Kidney tubule cell (primary cell): ENCODE measurements at regions not wholly inside any gene's neighbourhood (a gene's known extent, or its start where the extent isn't known, plus 50 kb on each side); places are given as distances from the start of the nearest gene placed in this dataset.
A peak's percentile ranks its signal among the peaks of the same experiment; 100 is the strongest.
"Not testable (repeated sequence)": the region's sequence is repeated elsewhere in the genome, so short reads cannot be mapped to it uniquely, and the experiment has no call there.

Experiments
- DNase-seq: peaks from one replicate; pipeline ENCODE4 v3.0.0-alpha.2; 2018; ENCODE audit warnings: low spot score

DNA sequence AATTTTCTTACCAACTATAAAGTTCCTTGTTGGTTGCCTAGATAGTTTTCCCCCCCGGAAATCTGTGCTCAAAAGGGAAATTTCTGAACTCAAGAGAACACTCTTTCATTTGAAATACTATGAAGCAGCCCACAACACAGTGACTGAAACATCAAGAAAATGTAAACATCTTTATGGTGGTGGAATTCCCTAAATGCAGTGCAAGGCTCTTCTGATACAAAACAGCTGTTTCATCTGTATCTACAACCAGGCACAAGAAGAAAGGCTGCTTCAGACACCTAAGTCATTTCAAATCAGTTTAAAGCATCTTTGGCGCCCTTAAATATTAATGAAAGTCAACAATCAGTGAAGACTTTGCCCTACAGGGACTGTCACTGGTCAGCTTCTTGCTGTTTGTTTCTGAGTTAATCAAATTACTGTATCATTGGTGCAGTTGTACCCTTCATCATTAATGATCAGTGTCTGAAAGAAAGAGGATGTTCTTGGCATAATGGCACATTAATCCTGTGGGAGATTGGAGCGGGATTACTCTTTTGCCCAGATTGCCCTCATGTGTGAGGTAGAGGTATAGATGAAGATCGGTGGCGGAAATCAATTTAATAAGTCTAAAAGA is 947.0 kb downstream of the NR2F1-AS1 start:
- DNase-seq: no peak

DNA sequence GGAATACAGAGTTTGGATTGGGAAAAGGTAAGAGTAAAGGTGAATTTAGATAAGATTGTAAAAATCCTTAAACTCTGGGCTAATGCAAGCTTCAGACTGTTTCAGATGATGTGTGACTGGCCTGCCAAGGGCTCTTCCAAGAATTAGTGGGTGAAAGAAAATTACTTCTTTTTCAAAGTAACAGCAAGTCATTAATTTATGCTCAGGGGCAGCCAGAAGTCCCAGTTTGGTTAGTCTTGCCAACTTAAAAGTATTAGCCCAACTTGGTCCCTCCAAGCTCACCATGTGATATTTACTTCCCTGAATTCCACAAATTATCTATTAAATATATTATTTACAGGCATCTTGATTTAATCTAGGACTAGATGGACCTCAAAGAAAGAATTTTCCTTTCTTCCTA is 947.8 kb downstream of the NR2F1-AS1 start:
- no peak for DNase-seq

DNA sequence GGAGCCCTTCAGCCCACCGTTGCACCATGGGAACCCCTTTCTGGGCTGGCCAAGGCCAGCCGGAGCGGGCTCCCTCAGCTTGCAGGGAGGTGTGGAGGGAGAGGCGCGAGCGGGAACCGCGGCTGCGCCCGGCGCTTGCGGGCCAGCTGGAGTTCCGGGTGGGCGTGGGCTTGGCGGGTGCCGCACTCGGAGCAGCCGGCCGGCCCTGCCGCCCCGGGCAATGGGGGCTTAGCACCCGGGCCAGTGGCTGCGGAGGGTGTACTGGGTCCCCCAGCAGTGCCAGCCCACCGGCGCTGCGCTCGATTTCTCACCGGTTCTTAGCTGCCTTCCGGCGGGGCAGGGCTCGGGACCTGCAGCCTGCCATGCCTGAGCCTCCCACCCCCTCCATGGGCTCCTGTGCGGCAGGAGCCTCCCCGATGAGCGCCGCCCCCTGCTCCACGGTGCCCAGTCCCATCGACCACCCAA is 949.8 kb downstream of the NR2F1-AS1 start:
- DNase-seq: not testable (repeated sequence)

DNA sequence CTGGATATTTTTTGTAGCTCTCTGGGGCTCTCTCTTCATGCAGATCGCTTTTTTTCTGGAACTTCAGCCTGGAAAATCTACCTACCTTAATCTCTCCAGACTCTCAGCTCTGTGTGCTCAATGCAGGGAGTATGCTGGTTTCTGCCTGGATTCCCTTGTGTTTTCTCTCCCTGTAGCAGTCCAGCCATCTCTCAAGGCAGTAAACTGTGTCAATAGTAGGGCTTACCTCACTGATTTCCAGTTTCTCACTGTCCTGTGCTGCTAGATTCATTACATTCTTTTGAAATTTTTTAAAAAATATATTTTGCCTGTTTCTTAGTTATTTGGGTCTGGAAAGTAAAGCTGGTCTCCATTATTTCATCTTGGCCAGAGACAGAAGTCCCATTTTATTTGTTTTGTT is 951.4 kb downstream of the NR2F1-AS1 start:
- DNase-seq: no peak

DNA sequence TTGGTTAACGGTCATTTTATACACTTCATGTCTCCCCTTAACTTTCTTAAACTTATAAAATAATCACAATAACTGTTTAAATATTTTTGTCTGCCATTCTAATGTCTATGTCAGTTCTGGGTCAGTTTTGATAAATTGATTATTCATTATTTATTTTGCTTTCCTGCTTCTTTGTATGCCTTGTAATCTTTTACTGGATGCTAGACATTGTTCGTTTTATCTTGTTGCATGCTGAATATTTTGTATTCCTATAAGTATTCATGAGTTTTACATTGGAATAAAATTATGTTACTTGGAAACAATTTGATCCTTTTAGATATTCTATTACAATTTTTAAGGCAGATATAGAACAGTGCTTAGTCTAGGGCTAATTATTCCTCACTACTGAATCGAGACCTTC is 952.0 kb downstream of the NR2F1-AS1 start:
- no peak for DNase-seq

DNA sequence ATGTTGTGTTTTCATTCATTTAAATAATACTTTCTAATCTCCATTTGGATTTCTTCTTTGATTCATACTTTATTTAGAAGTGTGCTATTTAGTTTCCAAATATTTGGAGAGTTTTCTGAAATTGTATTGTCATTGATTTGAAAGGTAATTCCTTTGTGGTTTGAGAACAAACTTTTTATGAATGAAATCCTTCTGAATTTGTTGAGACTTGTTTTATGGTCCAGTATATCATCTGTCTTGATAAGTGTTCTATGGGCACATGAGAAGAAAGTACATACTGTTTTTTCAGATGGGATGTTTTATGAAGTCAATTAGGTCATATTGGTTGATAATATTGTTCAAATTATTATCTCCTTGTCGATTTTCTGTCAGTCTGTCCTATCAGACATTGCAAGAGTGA is 953.8 kb downstream of the NR2F1-AS1 start:
- no peak for DNase-seq

DNA sequence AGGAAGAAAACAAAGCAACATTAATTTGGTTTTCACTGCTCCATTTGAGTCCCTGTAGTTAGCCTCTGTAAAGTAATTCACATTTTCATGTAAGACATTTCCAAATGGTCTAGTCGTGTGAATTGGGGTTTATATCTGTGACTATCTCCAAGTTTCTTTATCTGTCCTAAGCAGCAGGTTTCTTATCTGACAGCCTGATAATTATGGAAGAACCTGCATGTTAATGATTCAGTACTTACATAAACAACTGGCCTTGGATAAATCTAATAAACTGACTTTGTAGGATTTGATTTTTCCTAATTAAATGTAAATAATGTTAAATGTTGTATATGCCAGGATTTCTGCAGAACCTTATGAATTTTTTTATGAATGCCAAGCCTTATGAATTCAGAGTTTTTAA is 964.9 kb downstream of the NR2F1-AS1 start:
- DNase-seq: no peak

DNA sequence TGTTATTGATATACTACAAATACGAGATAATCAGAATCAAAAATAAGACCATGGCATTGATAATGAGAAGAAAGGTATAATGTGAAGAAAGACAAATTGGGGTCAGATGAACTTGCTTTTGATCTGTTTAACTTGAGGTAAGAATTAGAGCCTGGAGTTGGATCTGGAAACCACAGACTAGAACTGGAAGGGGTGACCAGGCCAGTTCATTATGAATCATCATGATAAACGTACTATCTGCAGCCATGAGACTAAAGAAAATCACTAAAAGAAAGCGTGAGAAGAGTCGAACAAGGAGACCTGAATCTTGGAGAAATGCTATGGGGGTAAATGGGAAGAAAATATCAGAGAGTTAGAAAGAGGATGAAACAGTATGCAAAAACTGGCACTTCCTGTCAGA is 967.5 kb downstream of the NR2F1-AS1 start:
- peak; percentile 2 for DNase-seq

DNA sequence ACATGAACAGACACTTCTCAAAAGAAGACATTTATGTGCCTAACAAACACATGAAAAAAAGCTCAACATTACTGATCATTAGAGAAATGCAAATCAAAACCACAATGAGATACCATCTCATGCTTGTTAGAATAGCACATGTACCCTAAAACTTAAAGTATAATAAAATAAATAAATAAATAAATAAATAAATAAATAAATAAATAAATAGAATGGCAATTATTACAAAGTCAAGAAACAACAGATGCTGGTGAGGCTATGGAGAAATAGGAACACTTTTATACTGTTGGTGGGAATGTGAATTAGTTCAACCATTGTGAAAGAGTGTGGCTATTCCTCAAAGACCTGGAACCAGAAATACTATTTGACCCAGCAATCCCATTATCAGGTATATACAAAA is 970.6 kb downstream of the NR2F1-AS1 start:
- DNase-seq: not testable (repeated sequence)

DNA sequence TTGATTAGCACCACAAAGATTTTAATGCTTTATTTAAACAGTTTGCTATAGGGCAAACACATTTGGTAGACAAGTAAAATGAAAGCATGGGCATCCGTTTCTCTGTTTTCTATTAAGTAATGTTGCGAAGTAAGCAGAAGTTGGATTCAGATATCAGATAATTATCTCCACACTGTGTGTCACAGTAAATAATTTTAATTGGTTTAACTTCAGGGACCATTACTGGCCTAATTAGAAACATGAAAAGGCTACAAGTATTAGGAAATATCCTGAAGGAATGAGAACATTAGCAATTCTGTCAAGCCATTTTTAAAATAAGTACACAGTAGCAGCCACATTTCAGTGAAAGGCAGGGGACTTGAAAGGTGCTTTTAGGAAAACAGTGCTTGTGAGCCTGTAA is 975.4 kb downstream of the NR2F1-AS1 start:
- no peak for DNase-seq

DNA sequence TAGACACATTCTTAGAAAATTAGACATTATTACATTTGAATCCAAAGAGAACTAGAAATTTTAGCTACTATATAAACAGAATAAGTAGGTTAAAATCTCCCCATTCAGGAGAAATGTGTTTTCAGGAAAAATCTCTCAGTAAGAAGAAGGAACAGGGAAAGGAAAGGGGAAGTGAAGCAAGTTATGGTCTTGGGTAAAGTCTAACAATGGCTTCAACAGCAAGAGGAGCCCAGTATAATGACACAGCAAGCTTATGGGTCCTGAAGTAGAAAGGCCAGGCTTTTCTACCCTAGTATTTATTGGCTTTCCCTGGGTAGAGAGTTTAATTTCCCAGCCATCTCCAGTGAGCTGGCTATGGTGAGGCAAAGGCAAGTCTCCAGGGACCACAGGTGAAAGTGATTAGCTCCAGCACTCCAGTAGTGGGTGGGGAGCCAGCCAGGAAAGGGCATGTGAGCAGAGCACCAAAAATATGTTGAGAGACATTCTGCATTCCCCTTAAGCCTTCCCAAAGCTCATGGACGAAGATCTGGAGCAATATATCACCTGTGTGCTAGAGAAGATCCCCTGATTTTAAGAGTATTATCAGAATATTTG is 981.7 kb downstream of the NR2F1-AS1 start:
- DNase-seq: no peak

DNA sequence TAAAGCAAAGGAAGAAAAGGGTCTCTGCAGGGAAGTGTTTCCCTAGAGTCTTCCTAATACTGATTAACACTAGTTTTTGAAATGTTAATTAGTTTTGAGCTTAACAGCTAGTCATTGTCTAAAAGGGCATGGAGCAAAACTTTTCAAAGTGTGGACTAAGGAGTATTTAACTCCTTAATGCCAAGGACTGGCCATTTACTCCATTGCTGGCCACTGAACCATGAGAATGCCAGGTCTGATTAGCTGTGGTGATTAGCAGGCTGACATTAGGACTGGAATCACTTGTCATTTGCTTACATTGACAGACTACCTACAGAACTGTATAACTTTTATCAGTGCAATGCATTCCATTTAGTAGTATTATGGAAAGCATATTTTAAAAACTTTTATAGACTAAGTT is 987.0 kb downstream of the NR2F1-AS1 start:
- no peak for DNase-seq

DNA sequence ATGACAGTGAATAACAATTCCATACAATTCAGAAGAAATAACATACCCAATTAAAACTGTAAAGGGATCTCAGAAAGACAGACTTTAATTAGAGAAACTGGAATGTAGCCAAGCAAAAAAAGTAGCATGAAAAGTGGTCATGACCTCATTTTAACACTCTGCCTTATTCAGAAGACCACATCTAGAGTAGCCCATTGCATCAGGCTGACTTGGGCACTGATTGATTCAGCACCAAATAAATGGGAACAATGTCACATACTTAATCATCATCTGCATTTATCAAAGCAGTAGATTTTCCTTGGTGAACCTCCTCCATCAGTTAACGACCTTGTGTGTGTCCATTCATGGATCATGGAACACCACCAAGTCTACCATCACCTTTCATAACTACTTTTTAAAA is 992.1 kb downstream of the NR2F1-AS1 start:
- no peak for DNase-seq

DNA sequence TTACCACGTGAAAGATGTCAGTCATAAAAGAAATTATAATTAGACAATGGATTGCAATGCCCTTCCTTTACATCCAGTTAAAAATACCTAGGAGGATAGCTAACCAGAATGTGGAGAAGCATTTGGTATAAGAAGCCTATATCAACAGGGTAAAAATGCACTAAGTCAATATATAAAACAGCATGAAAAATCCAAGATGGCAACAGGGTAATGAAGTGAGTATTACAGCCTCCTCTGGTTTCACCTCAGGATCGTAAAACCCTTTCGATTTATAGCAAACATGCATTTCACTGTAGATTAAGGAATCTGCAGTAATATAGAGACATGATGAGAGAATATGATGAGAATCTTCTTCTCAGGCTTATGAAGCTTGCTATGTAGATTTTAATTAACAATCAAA is 999.3 kb downstream of the NR2F1-AS1 start:
- DNase-seq: no peak

DNA sequence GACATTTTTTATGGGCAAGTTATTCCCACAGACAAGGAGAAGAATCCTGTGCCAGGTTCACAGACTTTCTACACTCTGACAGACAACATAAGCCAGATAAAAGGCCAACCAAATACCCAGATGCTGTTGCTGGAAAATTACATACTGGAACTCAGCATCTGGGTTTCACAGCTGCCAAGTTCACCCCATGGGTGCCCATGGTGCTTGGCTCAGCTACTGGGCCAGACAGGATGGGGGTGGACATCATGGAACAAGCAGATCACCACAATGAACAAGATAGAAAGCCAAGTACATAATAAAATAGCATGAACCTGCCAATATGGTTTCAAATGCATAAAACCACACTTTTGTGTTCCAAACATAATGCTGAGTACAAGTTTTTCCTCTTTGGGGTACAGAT is 999.8 kb downstream of the NR2F1-AS1 start:
- no peak for DNase-seq

DNA sequence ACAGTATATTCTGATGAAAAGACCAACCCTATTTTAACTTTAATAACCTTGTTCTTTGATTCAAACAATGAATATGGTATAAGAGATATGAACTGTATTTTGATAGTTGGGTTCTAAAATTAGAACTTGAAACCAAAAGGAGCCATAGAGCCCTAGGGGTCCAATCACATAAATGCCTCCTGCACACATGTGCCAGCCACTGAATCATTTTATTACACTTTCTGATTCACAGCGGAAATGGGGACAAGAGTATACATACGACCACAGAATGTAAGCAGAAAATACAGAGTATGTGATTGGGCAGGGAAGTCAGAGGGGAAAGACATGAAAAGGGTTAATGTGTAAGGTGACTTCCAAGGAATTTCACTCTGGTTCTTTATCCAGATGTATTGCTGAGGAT is 1000.2 kb downstream of the NR2F1-AS1 start:
- no peak for DNase-seq

DNA sequence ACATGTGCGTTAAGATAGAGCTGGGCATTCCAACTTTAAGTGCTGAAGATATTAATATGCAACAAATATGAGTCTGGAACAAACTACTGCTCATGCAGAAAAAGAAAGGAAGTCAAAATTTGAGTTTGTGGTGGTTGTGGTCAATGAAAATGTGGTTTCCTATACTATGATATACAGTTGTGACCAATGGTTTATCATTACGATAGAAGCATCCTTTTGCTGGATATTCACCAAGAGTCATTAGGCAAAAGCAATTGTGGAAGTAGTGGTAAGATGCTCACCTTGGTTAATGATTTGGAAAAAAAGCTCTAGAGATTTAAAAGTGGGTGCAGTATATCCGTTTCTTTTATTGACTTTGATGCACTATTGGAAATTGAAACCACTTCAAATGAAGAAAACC is 1007.0 kb downstream of the NR2F1-AS1 start:
- DNase-seq: no peak

DNA sequence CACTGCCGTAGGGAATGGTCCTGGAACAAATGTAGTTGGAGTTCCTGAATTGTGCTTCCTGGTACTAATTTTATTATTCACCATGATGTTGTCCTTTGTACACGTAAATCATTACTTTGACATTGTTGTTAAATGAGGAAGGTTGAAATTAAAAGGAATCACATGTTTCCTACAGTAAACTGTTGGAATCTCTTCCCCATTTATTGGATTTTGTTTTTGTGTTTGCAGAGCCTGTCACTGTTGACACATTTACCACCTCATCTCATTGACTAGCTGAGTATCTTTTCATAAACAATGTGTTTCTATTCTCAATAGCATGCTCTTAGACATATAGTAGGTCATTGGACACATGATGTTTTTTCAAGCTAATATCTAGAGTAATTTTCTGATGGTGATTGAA is 1012.5 kb downstream of the NR2F1-AS1 start:
- DNase-seq: no peak

DNA sequence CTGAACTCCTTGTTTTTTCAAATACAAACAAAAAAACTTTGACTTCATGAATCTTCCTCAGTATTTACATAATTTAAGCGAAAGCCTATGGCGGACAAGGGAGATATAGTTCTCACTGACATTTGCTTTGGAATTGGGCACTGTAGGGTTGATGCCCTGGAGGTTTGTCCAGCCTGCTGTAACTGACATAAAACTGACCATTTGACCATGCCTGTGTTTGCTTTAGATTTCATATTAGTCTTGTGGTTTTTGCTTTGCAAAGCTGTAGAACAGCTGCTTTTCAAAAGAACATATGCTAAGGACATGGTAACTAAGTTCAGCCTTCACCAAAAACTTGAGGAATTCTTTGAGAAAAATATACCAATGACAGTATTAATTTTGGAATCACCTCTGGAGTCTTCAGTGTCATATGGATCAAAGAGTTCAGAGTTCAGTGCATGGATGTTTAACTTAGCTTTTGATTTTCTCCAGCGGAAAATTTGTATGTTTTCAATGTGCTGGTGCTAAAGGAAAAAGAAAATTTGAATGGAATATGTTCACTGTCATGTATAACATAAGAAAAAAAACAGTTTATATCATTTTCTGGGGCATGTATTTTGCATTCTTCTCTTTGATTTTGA is 1013.1 kb downstream of the NR2F1-AS1 start:
- no peak for DNase-seq

DNA sequence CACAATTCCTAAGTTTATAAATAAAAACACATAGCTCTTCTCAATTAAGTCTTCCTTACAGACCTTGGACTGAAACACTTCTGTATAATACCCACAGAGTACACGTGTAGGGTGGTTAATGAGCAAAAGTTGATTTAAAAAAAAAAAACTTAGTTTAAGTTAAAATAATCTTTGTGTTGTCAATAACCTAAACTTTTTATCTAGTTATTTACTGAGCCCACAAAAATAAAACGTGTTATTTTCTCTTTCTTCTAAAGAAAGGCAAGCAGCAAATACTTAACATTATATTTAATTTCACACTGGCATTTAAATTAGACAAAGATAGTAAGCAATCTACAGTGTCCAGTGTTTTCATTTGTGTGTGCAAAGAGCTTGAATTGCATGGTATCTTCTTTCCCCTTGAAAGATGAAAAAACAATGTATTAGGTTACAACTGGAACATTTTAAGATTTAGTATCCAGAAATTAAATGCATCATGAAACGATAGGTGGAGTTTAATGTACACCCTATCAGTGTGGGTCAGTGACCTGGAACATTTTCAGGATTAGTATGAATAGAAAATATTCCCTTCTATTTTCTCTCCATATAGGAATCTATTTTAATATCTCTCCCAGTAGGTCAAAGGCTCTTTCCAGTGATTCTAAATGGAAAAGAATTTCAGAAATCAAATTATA is 1014.8 kb downstream of the NR2F1-AS1 start:
- DNase-seq: no peak

DNA sequence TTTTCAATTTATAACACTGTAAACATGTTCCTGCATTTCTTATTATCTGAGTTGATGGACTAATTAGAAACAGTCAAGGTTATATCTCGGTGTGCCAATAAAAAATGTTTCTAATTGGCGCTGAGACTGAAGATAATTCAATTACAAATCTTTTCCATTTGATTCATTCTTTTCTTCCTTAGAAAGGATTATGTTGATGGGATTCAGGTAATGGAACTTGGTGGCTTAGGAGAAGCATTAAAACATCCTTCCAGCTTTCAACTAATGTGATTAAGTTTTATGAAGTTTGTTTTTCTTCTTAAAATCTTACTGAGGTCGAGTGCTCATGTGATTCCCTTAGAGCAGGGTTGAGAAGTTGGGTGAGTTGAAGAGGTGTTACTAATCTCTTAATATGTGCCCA is 1015.3 kb downstream of the NR2F1-AS1 start:
- no peak for DNase-seq

DNA sequence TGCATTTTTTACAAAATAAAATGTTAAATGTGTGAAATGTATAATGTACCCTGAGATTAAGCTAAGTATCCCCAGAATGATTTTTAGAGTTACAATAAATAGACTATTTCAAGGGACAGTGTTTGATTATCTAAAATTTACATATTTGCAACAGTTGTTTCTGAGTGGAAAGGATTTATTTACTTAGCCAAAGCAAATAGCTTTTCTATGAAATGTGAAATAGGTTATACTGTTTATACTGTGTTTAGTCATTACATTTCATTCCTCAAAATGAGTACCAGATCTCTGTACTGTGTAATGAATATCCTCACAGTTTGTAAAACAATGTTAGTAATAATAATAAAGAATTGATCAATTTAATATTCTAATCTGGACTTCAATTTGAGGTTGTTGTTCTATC is 1019.0 kb downstream of the NR2F1-AS1 start:
- no peak for DNase-seq

DNA sequence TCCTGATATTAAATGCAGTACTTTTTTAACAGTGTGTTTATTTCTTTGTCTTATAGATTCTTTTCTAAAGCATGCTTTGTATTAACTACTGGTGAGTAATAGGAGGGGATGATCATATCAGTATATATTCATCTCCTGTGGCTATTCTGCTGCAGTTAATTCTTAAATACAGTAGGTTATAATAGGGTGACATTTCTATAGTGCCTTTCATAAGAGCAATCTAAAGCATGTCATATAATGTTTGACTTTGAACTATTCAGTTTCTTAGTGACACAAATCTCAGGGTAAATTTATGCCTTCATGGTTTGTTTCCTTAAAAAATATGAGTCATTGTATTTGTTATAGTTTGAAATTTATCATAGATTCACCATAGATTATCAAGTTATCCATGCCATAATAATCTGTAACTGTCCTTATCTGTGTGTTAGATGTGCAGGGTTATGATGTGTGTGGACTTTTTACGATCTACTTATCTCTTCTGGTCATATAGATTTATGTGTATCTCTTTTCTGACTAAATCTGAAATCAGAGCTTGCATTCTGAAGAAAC is 1019.5 kb downstream of the NR2F1-AS1 start:
- no peak for DNase-seq
